ENCODE measurements at regions not wholly inside any gene's neighbourhood (a gene's known extent, or its start where the extent isn't known, plus 50 kb on each side); places are given as distances from the start of the nearest gene placed in this dataset.
A peak's percentile ranks its signal among the peaks of the same experiment; 100 is the strongest.
"Not testable (repeated sequence)": the region's sequence is repeated elsewhere in the genome, so short reads cannot be mapped to it uniquely, and the experiment has no call there.

DNA sequence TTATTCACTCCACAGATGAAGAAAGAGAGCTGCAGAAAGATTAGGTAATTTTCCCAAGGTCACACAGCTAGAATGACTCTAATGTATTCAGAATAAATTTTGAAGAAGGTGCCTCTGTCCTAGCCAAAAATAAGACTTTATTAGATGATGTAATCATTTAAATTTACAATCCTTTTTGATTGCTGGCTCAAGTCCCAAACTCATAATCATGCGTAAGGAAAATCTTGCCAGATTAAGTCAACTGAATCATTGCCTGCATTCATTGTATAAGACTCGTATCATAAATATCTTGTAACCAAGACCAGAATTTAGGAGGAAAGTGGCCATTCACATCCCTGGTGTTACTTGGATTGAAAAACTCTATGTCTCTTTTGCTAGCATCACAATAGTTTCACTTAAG, 53.1 kb upstream of the STK39 start:
- DNase-seq (ENCODE audit: low read depth) = peak; percentile 25

DNA sequence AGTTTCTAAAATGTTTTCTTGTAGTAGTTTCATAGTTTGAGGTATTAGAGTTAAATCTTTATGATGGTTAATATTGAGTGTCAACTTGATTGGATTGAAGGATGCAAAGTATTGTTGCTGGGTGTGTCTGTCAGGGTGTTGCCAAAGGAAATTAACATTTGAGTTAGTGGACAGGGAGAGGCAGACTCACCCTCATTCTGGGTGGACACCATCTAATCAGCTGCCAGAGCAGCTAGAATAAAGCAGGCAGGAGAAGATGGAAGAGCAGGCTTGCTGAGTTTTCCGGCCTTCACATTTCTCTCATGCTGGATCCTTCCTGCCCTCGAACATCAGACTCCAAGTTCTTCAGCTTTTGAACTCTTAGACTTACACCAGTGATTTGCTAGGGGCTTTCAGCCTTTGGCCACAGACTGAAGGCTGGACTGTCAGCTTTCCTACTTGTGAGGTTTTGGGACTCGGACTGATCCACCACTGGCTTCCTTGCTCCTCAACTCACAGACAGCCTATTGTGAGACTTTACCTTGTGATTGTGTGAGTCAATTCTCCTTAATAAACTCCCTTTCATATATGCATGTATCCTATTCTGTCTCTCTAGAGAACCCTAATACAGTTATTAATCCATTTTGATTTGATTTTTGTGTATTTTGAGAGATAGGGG, 56.8 kb upstream of the STK39 start:
- DNase-seq (ENCODE audit: low read depth) = no peak

DNA sequence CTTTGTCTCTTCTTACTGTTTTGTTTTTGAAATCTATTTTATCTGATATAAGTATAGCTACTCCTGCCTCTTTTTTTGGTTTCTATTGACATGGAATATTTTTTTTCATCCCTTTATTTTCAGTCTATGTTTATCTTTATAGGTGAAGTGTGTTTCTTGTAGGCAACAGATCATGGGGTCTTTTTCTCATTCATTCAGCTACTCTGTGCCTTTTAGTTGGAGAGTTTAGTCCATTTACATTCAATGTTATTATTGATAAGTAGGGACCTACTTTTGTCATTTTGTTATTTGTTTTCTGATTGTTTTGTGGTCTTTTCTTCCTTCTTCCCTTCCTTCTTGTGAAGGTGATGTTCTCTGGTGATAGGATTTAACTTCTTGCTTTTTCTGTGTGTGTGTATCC, 60.0 kb upstream of the STK39 start:
- no peak for DNase-seq (ENCODE audit: low read depth)

DNA sequence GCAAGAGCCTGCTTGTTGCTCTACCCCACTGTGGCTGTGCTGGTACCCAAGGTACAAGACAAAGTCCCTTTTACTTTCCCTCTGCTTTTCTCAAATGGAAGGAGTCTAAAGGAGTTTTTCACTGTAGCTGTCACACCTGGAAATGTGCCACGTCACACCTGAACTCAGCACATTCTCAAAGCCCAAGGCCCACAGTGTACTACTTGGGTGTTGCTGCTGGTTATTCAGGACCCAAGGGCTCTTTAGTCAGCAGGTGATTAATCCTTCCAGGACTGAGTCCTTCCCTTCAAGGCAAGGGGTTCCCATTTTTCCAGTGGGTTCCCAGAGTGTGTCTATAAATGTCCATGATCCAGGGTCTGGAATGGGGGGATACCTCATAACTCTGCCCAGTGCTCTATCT, 63.2 kb upstream of the STK39 start:
- DNase-seq (ENCODE audit: low read depth) = no peak

DNA sequence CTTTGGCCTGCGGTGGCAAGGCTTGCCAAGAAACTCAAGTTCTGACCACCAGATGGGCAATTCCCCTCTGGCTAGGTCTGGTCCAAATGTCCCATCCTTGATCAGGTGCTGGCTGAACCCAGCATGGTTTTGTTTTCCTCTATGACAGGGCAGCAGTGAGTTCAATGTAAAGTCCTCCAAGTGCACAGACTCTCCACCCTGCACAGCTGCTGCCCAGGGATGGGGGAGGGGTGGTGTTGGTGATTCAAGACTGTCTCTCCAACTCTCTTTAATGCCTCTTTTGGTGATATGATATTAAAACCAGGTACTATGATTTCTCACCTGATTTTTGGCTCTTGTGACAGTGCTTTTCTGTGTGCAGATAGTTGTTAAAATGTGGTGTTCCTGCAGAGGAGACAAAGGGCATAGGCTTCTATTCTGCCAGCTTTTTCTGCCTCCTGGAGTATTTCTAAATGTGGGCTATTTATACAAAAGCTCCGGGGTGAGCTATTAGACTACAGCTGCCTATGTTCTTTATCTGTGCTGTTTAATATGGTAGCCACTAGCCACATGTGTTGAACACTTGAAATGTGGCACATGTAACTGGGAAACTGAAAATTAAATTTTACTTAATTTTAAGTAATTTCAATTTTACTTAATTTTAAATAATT, 64.0 kb upstream of the STK39 start:
- DNase-seq (ENCODE audit: low read depth) = no peak

DNA sequence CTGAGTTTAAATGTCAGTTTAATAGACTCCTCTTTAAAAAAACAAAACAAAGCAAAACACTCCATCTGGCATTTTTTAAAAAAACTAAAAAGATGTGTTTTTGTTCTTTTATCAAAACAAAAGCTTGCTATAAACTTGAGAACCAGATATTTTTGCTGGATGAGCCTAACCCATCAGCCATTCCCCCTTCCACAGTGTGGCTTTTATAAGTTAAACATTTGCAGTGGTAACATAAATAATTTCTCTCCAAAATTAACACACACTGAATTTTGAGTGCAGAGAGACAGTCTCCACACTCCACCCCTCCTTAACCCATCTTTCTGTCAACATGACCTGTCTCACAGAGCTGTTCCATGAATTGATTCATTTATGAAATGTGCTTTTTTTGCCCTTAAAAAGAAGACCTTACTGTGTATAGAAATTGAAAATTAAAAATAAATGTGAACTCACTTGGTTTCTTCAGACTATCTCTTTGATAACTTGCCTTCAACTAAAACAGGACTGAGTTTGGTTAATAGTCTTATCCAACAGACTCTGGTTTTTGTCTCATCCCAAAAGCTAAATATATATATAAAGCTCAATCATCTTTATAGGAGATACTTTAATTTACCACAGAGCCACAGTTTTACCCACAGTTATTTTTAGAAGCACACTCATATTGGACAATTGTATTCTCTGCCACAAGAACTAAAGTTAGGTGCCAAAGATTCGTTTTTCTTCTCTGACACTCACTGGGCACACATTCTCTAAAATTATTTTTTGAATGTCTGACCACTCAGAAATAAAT, 64.8 kb upstream of the STK39 start:
- no peak for DNase-seq (ENCODE audit: low read depth)

DNA sequence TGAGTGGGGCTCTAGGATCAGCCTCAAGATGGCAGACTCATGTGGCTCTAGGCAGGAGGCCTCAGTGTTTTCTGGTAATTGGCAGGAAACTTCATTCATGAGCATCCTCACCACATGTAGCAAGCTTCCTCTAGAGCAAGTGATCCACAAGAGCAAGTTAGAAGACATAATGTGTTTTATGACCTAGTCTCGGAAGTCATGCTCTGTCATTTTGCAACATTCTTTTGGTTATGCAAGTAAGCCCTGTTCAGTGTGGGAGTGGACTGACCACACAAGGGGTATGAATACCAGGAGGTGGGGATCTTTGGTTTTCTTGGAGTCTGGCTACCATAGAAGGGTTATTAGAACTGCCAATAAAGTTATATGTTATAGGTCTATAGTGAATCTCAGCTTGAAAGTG, 66.8 kb upstream of the STK39 start:
- DNase-seq (ENCODE audit: low read depth) = no peak

DNA sequence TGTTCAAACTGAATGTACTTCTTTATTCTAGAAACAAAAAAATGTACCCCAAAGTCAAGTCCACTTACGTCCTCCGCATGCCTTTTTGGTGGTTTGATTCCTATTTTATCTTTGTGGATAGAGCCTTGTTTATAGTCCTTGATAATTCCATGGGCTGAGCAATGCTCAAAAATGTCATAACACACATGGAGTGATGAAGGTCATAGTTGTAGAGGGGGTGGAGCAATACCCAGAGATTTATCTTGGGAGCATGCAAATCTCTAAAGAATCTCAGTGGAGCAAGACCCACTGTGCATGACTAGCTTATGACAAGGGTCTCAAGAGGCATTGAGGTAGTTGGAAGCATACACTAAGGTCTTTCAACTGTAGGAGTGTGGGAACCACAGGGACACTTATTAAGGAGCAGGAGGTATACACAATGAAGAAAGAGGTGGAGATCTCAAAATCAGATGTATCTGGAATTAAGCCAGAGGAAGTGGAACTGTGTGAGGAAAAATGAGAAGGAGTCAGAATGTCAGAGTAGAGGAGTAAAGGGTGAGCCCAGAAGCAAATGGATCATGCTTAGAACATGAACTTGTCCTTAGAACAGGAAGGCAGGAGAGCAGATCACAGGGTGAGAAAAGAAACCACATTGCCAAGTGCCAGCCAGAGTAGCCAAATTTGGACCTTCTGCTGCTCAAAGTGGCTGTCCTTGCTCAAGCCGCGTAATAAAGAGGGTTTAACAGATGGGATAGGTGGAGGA, 68.1 kb upstream of the STK39 start:
- no peak for DNase-seq (ENCODE audit: low read depth)

DNA sequence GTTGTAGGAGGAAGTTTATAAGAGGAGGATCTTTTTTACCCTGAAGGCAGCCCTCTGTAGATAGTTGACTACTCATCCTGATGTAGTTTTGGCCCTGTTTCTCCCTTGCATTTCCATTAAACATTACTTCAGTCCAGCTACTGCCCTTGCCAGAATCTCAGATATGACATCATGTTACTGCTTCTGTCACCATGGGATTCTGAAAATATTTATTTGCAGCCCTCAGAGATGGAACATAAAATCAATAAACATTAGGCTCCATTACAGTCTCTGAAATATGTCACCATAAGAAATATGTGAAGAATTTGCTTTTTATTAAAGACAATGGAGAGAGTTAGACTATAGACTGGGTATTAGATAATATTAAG, 68.7 kb upstream of the STK39 start:
- no peak for DNase-seq (ENCODE audit: low read depth)

DNA sequence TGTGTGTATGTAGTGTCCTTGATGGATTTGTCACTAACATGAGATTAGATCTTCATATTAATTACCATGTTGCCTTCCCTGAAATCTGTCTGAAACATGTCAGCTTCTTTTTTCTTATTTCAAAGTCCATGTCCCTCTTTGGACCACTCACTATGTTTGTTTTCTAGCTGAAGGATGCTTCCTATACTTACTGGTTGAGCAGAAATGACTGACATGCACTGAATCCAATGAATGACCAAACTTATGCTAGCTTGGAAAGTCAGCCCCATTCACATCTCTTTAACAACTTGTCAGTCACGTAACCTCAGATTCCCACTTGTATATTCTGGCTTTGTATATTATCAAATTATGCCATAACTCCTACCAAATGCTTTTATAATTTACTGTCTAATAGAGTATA, 69.9 kb upstream of the STK39 start:
- no peak for DNase-seq (ENCODE audit: low read depth)

DNA sequence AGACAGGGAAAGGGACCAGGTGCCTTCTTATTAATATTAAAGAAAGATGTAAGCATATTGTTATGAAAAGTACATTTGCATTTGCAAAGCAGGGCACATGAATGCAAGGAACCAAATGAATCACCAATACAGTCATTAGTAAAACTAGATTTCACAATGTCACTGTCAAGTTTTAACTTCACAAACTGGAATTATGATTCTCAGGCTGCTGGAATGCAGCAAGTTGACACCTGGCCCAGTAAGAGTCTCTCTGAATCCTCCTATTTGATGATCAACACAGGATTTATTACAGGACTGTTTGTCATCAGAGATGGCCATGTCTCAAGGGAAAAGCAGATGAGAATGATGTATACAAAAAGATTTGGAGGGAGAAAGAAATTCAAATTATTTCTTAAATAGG, 72.9 kb upstream of the STK39 start:
- DNase-seq (ENCODE audit: low read depth) = peak; percentile 3

DNA sequence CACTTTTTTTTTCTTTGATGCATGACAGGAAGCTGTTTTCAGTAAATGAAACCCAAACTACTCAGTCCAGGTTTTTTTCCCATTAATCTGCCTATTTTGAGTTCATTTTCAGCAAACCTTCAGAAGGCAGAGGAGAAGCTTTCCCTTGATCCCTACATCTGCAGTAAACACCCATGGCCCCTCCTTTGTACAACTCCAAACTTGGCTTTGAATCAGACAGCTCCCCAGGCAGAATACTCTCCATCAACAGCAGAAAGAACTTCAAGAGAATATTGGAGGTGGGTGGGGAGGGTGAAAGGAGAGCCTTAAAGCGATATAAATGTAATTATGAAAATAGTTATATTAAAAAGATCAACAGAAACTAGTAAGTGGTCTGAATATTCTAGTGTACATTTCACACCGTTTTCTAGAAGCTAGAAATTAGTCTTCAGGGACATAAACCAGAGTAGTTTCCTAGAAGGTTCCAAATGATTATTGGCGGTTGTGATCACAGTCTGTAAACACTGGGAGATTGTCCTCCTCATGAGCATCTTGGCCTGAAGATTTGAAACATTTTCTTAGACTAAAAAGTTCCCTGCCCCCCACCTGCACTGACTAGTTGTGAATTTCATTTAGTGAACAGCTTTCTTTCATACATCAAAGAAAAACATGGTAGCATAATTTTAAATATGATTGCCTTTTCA, 75.1 kb upstream of the STK39 start:
- DNase-seq (ENCODE audit: low read depth) = no peak

DNA sequence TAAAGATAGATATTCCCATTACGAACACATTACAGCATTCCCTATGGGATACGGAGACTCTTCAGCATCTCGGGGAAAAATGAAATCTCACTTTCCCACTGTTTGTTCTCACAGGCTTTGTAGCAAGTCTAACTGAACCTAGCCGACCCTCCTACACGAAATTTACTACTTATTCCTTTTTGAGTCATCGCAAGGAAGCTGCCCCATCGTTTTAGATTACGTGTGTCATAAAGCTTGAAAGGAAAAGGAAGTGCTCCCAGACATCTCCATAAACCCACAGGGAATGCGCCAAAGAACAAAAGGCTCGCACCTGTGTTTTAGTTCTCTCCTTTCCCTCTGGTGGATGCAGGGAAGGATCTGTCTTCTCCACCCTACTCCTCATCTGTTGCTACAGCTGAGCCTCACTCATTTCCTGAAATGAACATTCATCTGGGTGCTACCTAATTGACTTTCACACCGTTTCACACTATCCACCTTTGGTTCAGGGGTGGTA, 76.2 kb upstream of the STK39 start:
- peak; percentile 9 for DNase-seq (ENCODE audit: low read depth)

DNA sequence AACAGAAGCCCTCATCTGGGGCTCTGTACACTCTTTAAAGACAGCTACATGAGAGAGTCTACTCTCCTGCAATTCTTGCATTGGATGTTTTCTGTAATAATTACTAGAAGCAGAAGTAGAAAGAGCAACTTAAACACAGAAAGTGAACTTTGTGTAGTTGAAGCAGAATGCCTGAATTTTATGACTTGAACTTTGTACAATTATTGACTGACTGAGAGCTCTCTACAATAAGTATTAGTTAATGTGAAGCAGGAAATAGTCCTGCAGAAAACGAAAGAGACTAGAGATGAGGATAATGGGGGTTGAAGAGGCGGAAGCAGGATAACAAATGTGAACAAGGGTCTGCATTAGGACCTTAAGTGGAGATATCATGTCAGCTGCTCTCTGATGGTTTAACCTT, 79.2 kb upstream of the STK39 start:
- no peak for DNase-seq (ENCODE audit: low read depth)

DNA sequence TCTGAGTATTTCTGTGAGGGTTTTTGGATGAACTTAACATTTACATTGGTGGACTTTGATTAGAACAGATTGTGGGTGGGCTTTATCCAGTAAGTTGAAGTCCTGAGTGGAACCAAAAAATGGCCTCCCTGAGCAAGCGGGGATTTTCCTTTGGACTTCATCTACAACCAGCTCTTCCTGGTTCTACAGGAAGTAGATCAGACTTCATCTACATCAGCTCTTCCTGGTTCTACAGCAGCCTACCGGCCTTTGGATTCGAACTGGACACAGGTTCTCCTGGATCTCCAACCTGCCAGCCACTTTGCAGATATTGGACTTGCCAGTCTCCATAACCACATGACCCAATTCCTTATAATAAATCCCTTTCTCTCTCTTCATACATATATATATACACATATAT, 79.9 kb upstream of the STK39 start:
- DNase-seq (ENCODE audit: low read depth) = no peak

DNA sequence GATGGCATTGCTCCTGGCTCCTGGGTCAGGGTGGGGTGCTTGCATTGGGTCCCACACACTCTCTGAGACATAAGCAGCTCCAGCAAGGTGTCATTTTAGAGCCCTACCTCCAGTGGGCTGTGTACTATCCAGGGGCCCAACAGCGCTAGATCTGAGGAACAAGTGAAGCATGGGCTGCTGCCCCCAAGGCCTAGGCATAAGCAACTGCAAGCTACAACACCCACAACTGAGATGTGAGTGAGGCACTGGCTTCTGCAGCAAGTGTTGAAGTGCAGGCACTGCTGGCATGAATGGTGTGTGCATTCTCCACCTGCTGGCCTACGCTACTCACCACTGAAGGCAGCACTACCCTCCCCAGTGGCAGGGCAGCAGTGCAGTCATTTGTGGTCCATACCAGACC, 81.0 kb upstream of the STK39 start:
- no peak for DNase-seq (ENCODE audit: low read depth)

DNA sequence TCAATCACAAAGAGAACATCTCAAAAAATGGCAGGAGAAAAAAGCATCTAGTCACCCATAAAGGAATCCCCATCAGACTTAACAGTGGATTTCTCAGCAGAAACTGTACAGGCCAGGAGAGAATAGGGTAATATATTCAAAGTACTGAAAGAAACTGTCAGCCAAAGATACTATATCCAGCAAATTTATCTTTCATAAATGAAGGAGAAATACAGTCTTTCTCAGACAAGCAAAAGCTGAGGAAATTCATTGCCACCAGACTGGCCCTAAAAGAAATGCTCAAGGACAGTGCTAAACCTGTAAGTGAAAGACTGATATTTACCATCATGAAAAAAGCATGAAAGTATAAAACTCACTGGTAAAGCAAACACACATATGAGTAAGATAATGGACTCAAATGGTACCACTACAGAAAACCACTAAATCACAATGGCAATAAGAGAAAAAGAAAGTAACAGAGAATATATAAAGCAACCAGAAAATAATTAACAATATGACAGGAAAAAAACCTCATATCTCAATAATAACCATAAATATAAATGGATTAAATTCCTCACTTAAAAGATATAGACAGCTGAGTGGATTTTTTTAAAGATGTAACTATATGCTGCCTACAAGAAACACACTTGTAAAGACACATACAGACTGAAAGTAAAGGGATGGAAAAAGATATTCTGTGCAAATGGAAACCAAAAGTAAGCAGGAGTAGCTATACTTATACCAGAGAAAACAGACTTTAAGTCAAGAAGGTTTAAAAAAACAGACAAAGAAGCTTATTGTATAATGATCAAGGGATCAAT, 83.4 kb upstream of the STK39 start:
- DNase-seq (ENCODE audit: low read depth) = no peak

DNA sequence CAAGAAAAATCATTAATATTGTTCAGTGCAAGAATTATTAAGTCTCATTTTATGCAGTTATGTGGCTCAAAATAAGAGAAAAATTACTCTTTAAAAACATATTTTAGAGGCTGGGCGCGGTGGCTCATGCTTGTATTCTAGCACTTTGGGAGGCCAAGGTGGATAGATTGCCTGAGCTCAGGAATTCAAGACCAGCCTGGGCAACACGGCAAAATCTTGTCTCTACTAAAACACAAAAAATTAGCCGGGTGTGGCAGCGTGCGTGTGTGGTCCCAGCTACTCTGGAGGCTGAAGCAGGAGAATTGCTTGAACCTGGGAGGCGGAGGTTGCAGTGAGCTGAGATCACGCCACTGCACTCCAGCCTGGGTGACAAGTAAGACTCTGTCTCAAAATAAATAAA, 87.9 kb upstream of the STK39 start:
- DNase-seq (ENCODE audit: low read depth) = not testable (repeated sequence)

DNA sequence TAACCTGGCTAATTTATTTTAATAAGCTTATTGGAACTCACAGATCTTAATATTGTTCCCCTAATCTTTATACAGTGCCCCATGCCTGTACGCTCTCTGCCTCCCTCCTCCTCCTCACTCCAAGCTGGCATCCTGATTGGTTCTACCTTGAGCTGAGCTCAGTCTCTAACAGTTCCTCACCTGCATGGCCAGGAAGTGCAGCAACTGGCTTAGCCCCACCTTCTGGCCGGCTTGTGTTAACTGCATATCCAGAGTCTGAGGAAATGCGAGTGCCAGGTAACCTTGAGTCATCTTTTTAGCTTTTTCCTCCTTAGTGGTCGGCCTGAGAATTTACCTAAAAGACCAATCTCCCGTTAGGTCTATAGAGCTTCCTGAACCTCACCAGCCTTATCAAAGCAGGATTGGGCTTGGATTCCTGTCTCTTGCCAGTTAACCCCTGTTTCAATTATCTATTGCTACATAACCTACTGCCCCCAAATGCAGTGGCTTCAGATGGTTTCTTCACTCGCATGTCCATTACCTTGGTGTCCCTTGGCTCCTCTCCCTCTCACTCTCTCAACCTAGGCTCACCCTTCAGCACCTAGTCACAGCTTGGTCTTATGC, 89.5 kb upstream of the STK39 start:
- peak; percentile 41 for DNase-seq (ENCODE audit: low read depth)

DNA sequence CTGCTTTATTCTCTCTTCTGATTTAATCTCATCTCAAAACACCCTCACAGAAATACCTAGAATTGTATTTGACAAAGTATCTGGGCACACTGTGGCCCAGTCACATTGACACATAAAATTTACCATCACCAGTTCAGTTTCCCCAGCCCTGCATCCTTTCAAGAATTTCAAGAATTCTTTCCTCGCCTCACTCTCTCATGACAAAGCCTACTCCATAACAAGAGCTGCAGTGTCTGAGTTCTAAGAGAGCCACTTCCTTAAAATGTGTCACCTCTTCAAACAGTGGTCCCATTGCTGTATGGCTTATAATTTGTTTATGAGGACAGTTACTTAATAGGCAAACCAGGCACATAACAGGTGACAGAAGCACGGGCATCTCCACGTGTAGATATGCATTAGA, 90.9 kb upstream of the STK39 start:
- peak; percentile 10 for DNase-seq (ENCODE audit: low read depth)

All from ELR (cell line).